ENCODE measurements at regions not wholly inside any gene's neighbourhood (a gene's known extent, or its start where the extent isn't known, plus 50 kb on each side); places are given as distances from the start of the nearest gene placed in this dataset.

- H3K4me3 ChIP-seq (ENCODE audit: low read depth, low read length) = no peak overlapping the region
These were observed 462.4 kb downstream of the BRD1 start for GRCh38 chr22:49365191-49365837.

GRCh38 chr22:49364398-49364797 is 463.3 kb downstream of the BRD1 start:
- no peak overlapping the region for H3K4me3 ChIP-seq (ENCODE audit: low read depth, low read length)

GRCh38 chr22:49363526-49364230 is 464.0 kb downstream of the BRD1 start:
- no peak overlapping the region for H3K4me3 ChIP-seq (ENCODE audit: low read depth, low read length)

GRCh38 chr22:49362211-49362839 is 465.3 kb downstream of the BRD1 start:
- H3K4me3 ChIP-seq (ENCODE audit: low read depth, low read length) = no peak overlapping the region

- no peak overlapping the region for H3K4me3 ChIP-seq (ENCODE audit: low read depth, low read length)
These were observed 466.5 kb downstream of the BRD1 start for GRCh38 chr22:49361164-49361563.

GRCh38 chr22:49360746-49361145 is 466.9 kb downstream of the BRD1 start:
- no peak overlapping the region for H3K4me3 ChIP-seq (ENCODE audit: low read depth, low read length)

GRCh38 chr22:49359076-49359475 is 468.6 kb downstream of the BRD1 start:
- H3K4me3 ChIP-seq (ENCODE audit: low read depth, low read length) = no peak overlapping the region

GRCh38 chr22:49357661-49358440 is 469.8 kb downstream of the BRD1 start:
- no peak overlapping the region for H3K4me3 ChIP-seq (ENCODE audit: low read depth, low read length)

GRCh38 chr22:49356428-49356827 is 471.2 kb downstream of the BRD1 start:
- no peak overlapping the region for H3K4me3 ChIP-seq (ENCODE audit: low read depth, low read length)

- no peak overlapping the region for H3K4me3 ChIP-seq (ENCODE audit: low read depth, low read length)
These were observed 472.3 kb downstream of the BRD1 start for GRCh38 chr22:49355211-49355920.

GRCh38 chr22:49354516-49355210 is 473.0 kb downstream of the BRD1 start:
- H3K4me3 ChIP-seq (ENCODE audit: low read depth, low read length) = no peak overlapping the region

GRCh38 chr22:49353235-49353634 is 474.4 kb downstream of the BRD1 start:
- H3K4me3 ChIP-seq (ENCODE audit: low read depth, low read length) = no peak overlapping the region

GRCh38 chr22:49352361-49353169 is 475.1 kb downstream of the BRD1 start:
- no peak overlapping the region for H3K4me3 ChIP-seq (ENCODE audit: low read depth, low read length)

GRCh38 chr22:49351761-49352227 is 475.9 kb downstream of the BRD1 start:
- H3K4me3 ChIP-seq (ENCODE audit: low read depth, low read length) = no peak overlapping the region

- no peak overlapping the region for H3K4me3 ChIP-seq (ENCODE audit: low read depth, low read length)
These were observed 477.1 kb downstream of the BRD1 start for GRCh38 chr22:49350441-49351121.

- no peak overlapping the region for H3K4me3 ChIP-seq (ENCODE audit: low read depth, low read length)
These were observed 477.8 kb downstream of the BRD1 start for GRCh38 chr22:49349841-49350381.

- no peak overlapping the region for H3K4me3 ChIP-seq (ENCODE audit: low read depth, low read length)
These were observed 478.4 kb downstream of the BRD1 start for GRCh38 chr22:49349181-49349835.

GRCh38 chr22:49348631-49349030 is 479.0 kb downstream of the BRD1 start:
- H3K4me3 ChIP-seq (ENCODE audit: low read depth, low read length) = no peak overlapping the region
